A549 (cell line): ENCODE measurements at regions not wholly inside any gene's neighbourhood (a gene's known extent, or its start where the extent isn't known, plus 50 kb on each side); places are given as distances from the start of the nearest gene placed in this dataset.

Experiments used
- ATAC-seq, 2 experiments: fragments of 200-7000 bp in 1 of 2; fragments of >200 bp in 1 of 2; cut with Nextera tagmentation in 1 of 2; cut with Tn5 transposase in 1 of 2; 3 replicates each; pipeline versions ENCODE4 v1.8.0 to v1.9.1; 2018 to 2020; ENCODE audit warnings: mild to moderate bottlenecking in 1 of 2, moderate library complexity in 1 of 2
- CTCF ChIA-PET: fragments of 300-600 bp; sonication (Branson Sonifier 250); formaldehyde crosslinking; extraction: SDS; loops from one replicate; lab custom pipeline; 2021; ENCODE audit warnings: antibody characterized with exemption, inconsistent platforms; lab: Yijun Ruan, JAX
- POLR2A ChIA-PET: fragments of 350-600 bp; formaldehyde crosslinking; extraction: SDS; loops from one replicate; lab custom pipeline; 2021; ENCODE audit warnings: antibody characterized with exemption, inconsistent platforms; lab: Yijun Ruan, JAX
- DNase-seq, 2 experiments: peaks; one replicate each; pipeline versions ENCODE4 v3.0.0 to v3.0.0-alpha.2; 2011 to 2016; ENCODE audit warnings: low read depth in 1 of 2, low spot score in 1 of 2
- FAIRE-seq: peaks from 2 replicates; lab custom pipeline; 2011; peaks lifted over from hg19 to GRCh38; lab: Jason Lieb, UNC
- H3K27ac ChIP-seq, 2 experiments: fragments of >200 bp; sonication (Bioruptor Twin); formaldehyde crosslinking; 3 replicates each; pipeline ENCODE4 v1.5.1; 2016 to 2017
- H3K4me1 ChIP-seq: fragments of >200 bp; sonication (Bioruptor Twin); formaldehyde crosslinking; 3 replicates; pipeline ENCODE4 v1.6.1; 2016
- H3K4me2 ChIP-seq: fragments of >200 bp; sonication (Bioruptor Twin); formaldehyde crosslinking; 3 replicates; pipeline ENCODE4 v1.6.1; 2016
- H3K4me3 ChIP-seq: fragments of >200 bp; sonication (Bioruptor Twin); formaldehyde crosslinking; 3 replicates; pipeline ENCODE4 v1.5.1; 2016
- H3K9me3 ChIP-seq: fragments of >200 bp; sonication (Bioruptor Twin); formaldehyde crosslinking; 3 replicates; pipeline ENCODE4 v1.6.1; 2016
- BHLHE40 ChIP-seq: IDR thresholded peaks from 2 replicates; pipeline ENCODE4 v1.6.1; 2012; ENCODE audit warnings: low read depth, low read length, inconsistent platforms
- CHD4 ChIP-seq: fragments of 200-600 bp; sonication (generic); IDR thresholded peaks from 2 replicates; pipeline ENCODE4 v1.6.1; 2016; ENCODE audit warnings: antibody characterized with exemption, mild to moderate bottlenecking, borderline replicate concordance
- EHF ChIP-seq: fragments of 250-450 bp; sonication (Bioruptor Pico); IDR thresholded peaks from 2 replicates; pipeline ENCODE4 v1.5.0; 2020; ENCODE audit warnings: mild to moderate bottlenecking
- EHMT2 ChIP-seq: fragments of 200-600 bp; sonication (generic); IDR thresholded peaks from 2 replicates; pipeline ENCODE4 v1.6.1; 2016; ENCODE audit warnings: antibody characterized with exemption, low read depth, mild to moderate bottlenecking, moderate library complexity
- GATA3 ChIP-seq: IDR thresholded peaks from 2 replicates; pipeline ENCODE4 v1.6.1; 2012; ENCODE audit warnings: borderline replicate concordance
- HDAC2 ChIP-seq: fragments of 200-600 bp; sonication (generic); IDR thresholded peaks from 2 replicates; pipeline ENCODE4 v1.6.1; 2016
- HOXA7 ChIP-seq: fragments of 250-450 bp; sonication (Bioruptor Pico); IDR thresholded peaks from 2 replicates; pipeline ENCODE4 v1.5.0; 2020; ENCODE audit warnings: mild to moderate bottlenecking, moderate library complexity
- KDM1A ChIP-seq: fragments of 200-600 bp; sonication (generic); IDR thresholded peaks from 2 replicates; pipeline ENCODE4 v1.6.1; 2016; ENCODE audit warnings: low read depth, mild to moderate bottlenecking
- MYC ChIP-seq: IDR thresholded peaks from 2 replicates; pipeline ENCODE4 v1.6.1; 2012; ENCODE audit warnings: mild to moderate bottlenecking, inconsistent platforms, low read length, improper control_type of control experiment, borderline replicate concordance
- RARB ChIP-seq: fragments of 250-450 bp; sonication (Bioruptor Pico); IDR thresholded peaks from 2 replicates; pipeline ENCODE4 v1.8.0; 2021; ENCODE audit warnings: mild to moderate bottlenecking, moderate library complexity
- SMC3 ChIP-seq: fragments of >200 bp; sonication (Bioruptor Twin); formaldehyde crosslinking; IDR thresholded peaks from 3 replicates; pipeline ENCODE4 v1.6.1; 2018; ENCODE audit warnings: inconsistent platforms
- SREBF2 ChIP-seq: fragments of 450-650 bp; IDR thresholded peaks from 2 replicates; pipeline ENCODE4 v1.6.1; 2014; ENCODE audit warnings: mild to moderate bottlenecking, moderate library complexity
- ZC3H11A ChIP-seq: fragments of 450-650 bp; IDR thresholded peaks from 2 replicates; pipeline ENCODE4 v1.6.1; 2014; ENCODE audit warnings: antibody characterized with exemption, mild to moderate bottlenecking
- ZFP36 ChIP-seq: fragments of 450-650 bp; IDR thresholded peaks from 2 replicates; pipeline ENCODE4 v1.6.1; 2014; ENCODE audit warnings: borderline replicate concordance; ENCODE audit not compliant: partially characterized antibody
- WGBS: methylation state at CpG from one replicate; pipeline ENCODE4 v1.1.6; 2017; ENCODE audit errors: missing lambda C conversion rate; 5-methylcytosine and 5-hydroxymethylcytosine counted together
- TF ChIP-seq, protein P1 (sequence below): fragments of >200 bp; sonication (Bioruptor Twin); formaldehyde crosslinking; IDR thresholded peaks from 2 replicates; pipeline ENCODE4 v1.6.1; 2016
- TF ChIP-seq, protein P2 (sequence below): fragments of >200 bp; sonication (Bioruptor Twin); formaldehyde crosslinking; IDR thresholded peaks from 3 replicates; pipeline ENCODE4 v1.6.1; 2016
- TF ChIP-seq, protein P3 (sequence below): fragments of 250-450 bp; sonication (Bioruptor Pico); IDR thresholded peaks from 2 replicates; pipeline ENCODE4 v1.5.0; 2020; ENCODE audit warnings: low read depth, mild to moderate bottlenecking, moderate library complexity
- TF ChIP-seq, protein P4 (sequence below): IDR thresholded peaks from 2 replicates; pipeline ENCODE4 v1.6.1; 2012
- TF ChIP-seq, protein P5 (sequence below): fragments of 250-450 bp; sonication (Bioruptor Pico); IDR thresholded peaks from 2 replicates; pipeline ENCODE4 v1.5.0; 2021; ENCODE audit warnings: mild to moderate bottlenecking, moderate library complexity, borderline replicate concordance
- TF ChIP-seq, protein P6 (sequence below): fragments of 150-350 bp; IDR thresholded peaks from 2 replicates; pipeline ENCODE4 v1.6.1; 2014; ENCODE audit warnings: low read depth, mild to moderate bottlenecking, low read length
- TF ChIP-seq, protein P7 (sequence below): fragments of 200-600 bp; sonication (generic); IDR thresholded peaks from 2 replicates; pipeline ENCODE4 v1.6.1; 2016; ENCODE audit warnings: antibody characterized with exemption, mild to moderate bottlenecking, moderate library complexity

DNA sequence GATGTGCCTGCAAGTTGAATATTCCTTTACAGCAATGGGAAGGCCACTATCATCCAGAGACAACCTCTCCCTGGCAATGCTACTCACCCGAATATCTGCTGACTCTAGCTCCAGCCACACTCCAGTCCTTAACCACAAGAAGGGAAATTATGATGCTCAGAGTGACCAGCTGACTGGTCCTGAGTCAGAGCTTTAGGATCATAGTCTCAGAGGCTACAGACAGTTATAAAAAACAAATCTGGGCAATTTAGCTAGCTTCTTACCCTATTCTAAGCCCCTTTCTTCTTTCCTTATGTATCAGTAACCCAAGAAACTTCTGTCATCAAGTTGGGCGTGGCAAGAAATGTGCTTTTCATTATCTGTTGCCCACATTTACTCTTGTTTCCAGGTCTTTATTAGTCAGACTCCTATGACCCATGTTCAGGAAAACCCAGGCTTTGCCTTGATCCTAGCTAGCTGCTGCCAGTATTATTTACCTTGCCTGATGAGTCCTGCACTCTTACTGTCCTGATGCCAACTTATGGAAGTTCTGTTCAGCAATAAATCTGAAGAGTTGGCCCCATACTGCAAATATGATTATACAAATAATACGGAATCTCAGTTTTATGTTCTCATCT, 207.0 kb downstream of the TTLL7 start (continued):
- TF ChIP-seq, protein P1, sequence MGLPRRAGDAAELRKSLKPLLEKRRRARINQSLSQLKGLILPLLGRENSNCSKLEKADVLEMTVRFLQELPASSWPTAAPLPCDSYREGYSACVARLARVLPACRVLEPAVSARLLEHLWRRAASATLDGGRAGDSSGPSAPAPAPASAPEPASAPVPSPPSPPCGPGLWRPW, result no peak
- no peak for TF ChIP-seq ZFP36
- TF ChIP-seq, protein P2, sequence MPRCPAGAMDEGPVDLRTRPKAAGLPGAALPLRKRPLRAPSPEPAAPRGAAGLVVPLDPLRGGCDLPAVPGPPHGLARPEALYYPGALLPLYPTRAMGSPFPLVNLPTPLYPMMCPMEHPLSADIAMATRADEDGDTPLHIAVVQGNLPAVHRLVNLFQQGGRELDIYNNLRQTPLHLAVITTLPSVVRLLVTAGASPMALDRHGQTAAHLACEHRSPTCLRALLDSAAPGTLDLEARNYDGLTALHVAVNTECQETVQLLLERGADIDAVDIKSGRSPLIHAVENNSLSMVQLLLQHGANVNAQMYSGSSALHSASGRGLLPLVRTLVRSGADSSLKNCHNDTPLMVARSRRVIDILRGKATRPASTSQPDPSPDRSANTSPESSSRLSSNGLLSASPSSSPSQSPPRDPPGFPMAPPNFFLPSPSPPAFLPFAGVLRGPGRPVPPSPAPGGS, result no peak
- no peak for TF ChIP-seq EHMT2
- TF ChIP-seq, protein P3, sequence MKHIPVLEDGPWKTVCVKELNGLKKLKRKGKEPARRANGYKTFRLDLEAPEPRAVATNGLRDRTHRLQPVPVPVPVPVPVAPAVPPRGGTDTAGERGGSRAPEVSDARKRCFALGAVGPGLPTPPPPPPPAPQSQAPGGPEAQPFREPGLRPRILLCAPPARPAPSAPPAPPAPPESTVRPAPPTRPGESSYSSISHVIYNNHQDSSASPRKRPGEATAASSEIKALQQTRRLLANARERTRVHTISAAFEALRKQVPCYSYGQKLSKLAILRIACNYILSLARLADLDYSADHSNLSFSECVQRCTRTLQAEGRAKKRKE, result no peak
- TF ChIP-seq SMC3, result no peak
- no peak for TF ChIP-seq MYC
- no peak for TF ChIP-seq GATA3

DNA sequence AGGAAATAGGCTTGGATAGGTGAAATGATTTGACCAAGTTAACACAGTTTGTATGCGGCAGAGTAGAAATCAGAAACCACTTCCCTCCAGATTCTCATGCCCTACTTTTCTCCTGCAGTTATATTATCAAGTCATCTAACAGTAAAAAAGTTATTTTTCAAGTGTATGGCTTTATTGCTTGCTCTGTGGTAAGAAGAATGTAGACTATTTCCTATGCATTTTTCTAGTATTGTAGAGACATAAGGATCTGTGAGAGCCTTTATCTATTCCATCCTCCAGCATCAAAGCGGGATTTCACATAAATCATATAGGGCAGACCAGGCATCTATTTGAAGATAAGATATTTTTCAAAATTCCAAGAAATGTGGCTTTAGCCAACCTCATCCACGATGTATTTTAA, 208.5 kb downstream of the TTLL7 start:
- Histone ChIP-seq H3K9me3 (no peaks in the 10 kb centered on the region), H3K4me1 (no peaks in the 10 kb centered on the region), H3K4me3 (no peak overlapping the region), H3K27ac (no peak overlapping the region), H3K4me2 (no peak overlapping the region)
- TF ChIP-seq, protein P4, sequence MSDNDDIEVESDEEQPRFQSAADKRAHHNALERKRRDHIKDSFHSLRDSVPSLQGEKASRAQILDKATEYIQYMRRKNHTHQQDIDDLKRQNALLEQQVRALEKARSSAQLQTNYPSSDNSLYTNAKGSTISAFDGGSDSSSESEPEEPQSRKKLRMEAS, result no peak
- TF ChIP-seq, protein P5, sequence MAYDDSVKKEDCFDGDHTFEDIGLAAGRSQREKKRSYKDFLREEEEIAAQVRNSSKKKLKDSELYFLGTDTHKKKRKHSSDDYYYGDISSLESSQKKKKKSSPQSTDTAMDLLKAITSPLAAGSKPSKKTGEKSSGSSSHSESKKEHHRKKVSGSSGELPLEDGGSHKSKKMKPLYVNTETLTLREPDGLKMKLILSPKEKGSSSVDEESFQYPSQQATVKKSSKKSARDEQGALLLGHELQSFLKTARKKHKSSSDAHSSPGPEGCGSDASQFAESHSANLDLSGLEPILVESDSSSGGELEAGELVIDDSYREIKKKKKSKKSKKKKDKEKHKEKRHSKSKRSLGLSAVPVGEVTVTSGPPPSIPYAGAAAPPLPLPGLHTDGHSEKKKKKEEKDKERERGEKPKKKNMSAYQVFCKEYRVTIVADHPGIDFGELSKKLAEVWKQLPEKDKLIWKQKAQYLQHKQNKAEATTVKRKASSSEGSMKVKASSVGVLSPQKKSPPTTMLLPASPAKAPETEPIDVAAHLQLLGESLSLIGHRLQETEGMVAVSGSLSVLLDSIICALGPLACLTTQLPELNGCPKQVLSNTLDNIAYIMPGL (CRISPR knock-in tag), result no peak
- TF ChIP-seq EHF (CRISPR knock-in tag) (no peak), KDM1A (no peak), HOXA7 (CRISPR knock-in tag) (no peak)
- ChIA-PET CTCF (no interaction called here), POLR2A (no interaction called here)
- WGBS, result 44% methylated on average over 3 of the region's 3 CpGs
- DNase-seq, result no peak
- FAIRE-seq, result no peak
- ATAC-seq, result no peak

DNA sequence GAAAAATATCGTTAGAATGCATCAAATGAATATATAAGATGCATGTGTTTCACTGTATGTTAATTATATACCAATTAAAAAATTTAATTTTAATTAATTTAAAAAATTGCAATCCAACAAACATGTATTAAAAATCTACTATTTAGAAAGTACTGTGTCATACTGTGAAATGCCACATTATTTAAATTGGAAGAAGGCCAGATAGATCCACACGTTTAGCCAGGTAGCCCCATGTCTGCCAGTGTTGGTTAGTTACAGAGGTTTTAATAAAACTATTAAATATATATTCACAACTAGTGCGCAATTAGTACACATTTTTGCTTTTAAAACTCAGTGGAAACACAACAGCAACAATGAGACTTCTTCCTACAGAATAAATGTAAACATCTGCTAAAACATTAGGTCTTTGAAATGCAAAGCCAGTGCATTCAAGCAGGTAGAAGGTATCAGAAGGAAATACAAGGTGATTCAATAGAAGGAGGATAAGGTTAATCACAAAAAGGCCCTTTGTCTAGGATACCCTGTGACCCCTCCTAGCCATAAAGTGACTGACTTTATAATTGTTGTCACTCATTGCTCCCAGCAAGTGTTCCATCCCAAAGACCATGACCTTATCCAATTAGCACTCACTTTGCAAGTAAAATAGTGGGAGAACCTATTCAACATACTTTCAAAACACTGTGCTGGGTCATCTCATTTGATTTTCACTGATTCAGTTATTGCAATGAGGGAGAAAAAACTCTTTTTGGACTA, 211.5 kb downstream of the TTLL7 start:
- DNase-seq (no peak), FAIRE-seq (no peak), ATAC-seq (no peak)
- Histone ChIP-seq H3K4me2 (no peak overlapping the region), H3K27ac (no peak overlapping the region), H3K4me1 (no peaks in the 10 kb centered on the region), H3K9me3 (no peaks in the 10 kb centered on the region), H3K4me3 (no peak overlapping the region)
- ChIA-PET POLR2A (no interaction called here), CTCF (no interaction called here)
- WGBS, result 16% methylated on average over 3 of the region's 3 CpGs
- TF ChIP-seq SREBF2 (no peak), ZFP36 (no peak), GATA3 (no peak), EHMT2 (no peak), HDAC2 (no peak), BHLHE40 (no peak), CHD4 (no peak), RARB (CRISPR knock-in tag) (no peak), SMC3 (no peak), ZC3H11A (no peak)
- TF ChIP-seq, protein P6, sequence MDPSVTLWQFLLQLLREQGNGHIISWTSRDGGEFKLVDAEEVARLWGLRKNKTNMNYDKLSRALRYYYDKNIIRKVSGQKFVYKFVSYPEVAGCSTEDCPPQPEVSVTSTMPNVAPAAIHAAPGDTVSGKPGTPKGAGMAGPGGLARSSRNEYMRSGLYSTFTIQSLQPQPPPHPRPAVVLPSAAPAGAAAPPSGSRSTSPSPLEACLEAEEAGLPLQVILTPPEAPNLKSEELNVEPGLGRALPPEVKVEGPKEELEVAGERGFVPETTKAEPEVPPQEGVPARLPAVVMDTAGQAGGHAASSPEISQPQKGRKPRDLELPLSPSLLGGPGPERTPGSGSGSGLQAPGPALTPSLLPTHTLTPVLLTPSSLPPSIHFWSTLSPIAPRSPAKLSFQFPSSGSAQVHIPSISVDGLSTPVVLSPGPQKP, result no peak
- TF ChIP-seq, protein P5 (CRISPR knock-in tag), result no peak
- TF ChIP-seq, protein P7, sequence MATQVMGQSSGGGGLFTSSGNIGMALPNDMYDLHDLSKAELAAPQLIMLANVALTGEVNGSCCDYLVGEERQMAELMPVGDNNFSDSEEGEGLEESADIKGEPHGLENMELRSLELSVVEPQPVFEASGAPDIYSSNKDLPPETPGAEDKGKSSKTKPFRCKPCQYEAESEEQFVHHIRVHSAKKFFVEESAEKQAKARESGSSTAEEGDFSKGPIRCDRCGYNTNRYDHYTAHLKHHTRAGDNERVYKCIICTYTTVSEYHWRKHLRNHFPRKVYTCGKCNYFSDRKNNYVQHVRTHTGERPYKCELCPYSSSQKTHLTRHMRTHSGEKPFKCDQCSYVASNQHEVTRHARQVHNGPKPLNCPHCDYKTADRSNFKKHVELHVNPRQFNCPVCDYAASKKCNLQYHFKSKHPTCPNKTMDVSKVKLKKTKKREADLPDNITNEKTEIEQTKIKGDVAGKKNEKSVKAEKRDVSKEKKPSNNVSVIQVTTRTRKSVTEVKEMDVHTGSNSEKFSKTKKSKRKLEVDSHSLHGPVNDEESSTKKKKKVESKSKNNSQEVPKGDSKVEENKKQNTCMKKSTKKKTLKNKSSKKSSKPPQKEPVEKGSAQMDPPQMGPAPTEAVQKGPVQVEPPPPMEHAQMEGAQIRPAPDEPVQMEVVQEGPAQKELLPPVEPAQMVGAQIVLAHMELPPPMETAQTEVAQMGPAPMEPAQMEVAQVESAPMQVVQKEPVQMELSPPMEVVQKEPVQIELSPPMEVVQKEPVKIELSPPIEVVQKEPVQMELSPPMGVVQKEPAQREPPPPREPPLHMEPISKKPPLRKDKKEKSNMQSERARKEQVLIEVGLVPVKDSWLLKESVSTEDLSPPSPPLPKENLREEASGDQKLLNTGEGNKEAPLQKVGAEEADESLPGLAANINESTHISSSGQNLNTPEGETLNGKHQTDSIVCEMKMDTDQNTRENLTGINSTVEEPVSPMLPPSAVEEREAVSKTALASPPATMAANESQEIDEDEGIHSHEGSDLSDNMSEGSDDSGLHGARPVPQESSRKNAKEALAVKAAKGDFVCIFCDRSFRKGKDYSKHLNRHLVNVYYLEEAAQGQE, result no peak
